DOHH2 (cell line): ENCODE measurements at regions not wholly inside any gene's neighbourhood (a gene's known extent, or its start where the extent isn't known, plus 50 kb on each side); places are given as distances from the start of the nearest gene placed in this dataset.

ENCODE experiments used
- H3F3A ChIP-seq: fragments of 200-600 bp; sonication (generic), shearing (Covaris generic); 2 replicates; pipeline ENCODE4 v1.6.0; 2016; ENCODE audit warnings: antibody characterized with exemption, mild to moderate bottlenecking; ENCODE audit not compliant: control insufficient read depth, insufficient read depth
- H3K27ac ChIP-seq: fragments of 200-600 bp; sonication (generic); 2 replicates; pipeline ENCODE4 v1.5.1; 2014; ENCODE audit warnings: low read depth, mild to moderate bottlenecking, low read length, moderate library complexity
- H3K27me3 ChIP-seq: fragments of 200-600 bp; sonication (generic); 2 replicates; pipeline ENCODE4 v1.6.1; 2014; ENCODE audit warnings: mild to moderate bottlenecking, low read length, mixed read lengths; ENCODE audit not compliant: control insufficient read depth
- H3K36me3 ChIP-seq: fragments of 200-600 bp; sonication (generic); 2 replicates; pipeline ENCODE4 v1.6.1; 2014; ENCODE audit warnings: mild to moderate bottlenecking, low read length, moderate library complexity, mixed read lengths; ENCODE audit not compliant: control insufficient read depth
- H3K4me1 ChIP-seq: fragments of 200-600 bp; sonication (generic); 2 replicates; pipeline ENCODE4 v1.6.1; 2014; ENCODE audit warnings: mild to moderate bottlenecking, low read length, mixed read lengths; ENCODE audit not compliant: control insufficient read depth
- H3K4me2 ChIP-seq: fragments of 200-600 bp; sonication (generic); 2 replicates; pipeline ENCODE4 v1.6.0; 2014; ENCODE audit warnings: mild to moderate bottlenecking, low read length, moderate library complexity
- H3K4me3 ChIP-seq: fragments of 200-600 bp; sonication (generic); 2 replicates; pipeline ENCODE4 v1.5.1; 2014; ENCODE audit warnings: mild to moderate bottlenecking, low read length, mixed read lengths
- H3K79me2 ChIP-seq: fragments of 200-600 bp; sonication (generic); 2 replicates; pipeline ENCODE4 v1.6.1; 2014; ENCODE audit warnings: mild to moderate bottlenecking, low read length, mixed read lengths; ENCODE audit not compliant: control insufficient read depth
- H3K9me2 ChIP-seq: fragments of 200-600 bp; sonication (generic); replicated peaks from 2 replicates; pipeline ENCODE4 v1.6.1; 2014; ENCODE audit warnings: mild to moderate bottlenecking, low read length, mixed read lengths; ENCODE audit not compliant: control insufficient read depth
- H3K9me3 ChIP-seq: fragments of 200-600 bp; sonication (generic); 2 replicates; pipeline ENCODE4 v1.6.1; 2014; ENCODE audit warnings: antibody characterized with exemption, low read length, mixed read lengths; ENCODE audit not compliant: control insufficient read depth, insufficient read depth
- H4K20me1 ChIP-seq: fragments of 200-600 bp; sonication (generic); 2 replicates; pipeline ENCODE4 v1.6.0; 2014; ENCODE audit warnings: low read depth, mild to moderate bottlenecking, antibody characterized with exemption, low read length, moderate library complexity; ENCODE audit not compliant: control insufficient read depth, insufficient read depth
- EZH2phosphoT487 ChIP-seq: fragments of 200-600 bp; sonication (generic); IDR thresholded peaks from 2 replicates; pipeline ENCODE4 v1.6.1; 2017; ENCODE audit warnings: borderline replicate concordance, mild to moderate bottlenecking, antibody characterized with exemption, low read length, moderate library complexity, mixed read lengths
- TF ChIP-seq, protein P1 (sequence below): fragments of 200-600 bp; sonication (generic); IDR thresholded peaks from one replicate; pipeline ENCODE4 v1.5.1; 2014; ENCODE audit warnings: antibody characterized with exemption, mild to moderate bottlenecking, low read depth, low read length; ENCODE audit not compliant: poor library complexity, severe bottlenecking

GRCh38 chr5:156258934-156259333, 68.0 kb upstream of the SGCD start:
- H3K9me3 ChIP-seq, result no peaks in the 10 kb centered on the region
- H3K9me2 ChIP-seq, result no peaks in the 10 kb centered on the region
- no peaks in the 10 kb centered on the region for H3F3A ChIP-seq
- no peak overlapping the region for H3K27ac ChIP-seq
- H3K36me3 ChIP-seq, result no peaks in the 10 kb centered on the region
- no peaks in the 10 kb centered on the region for H3K79me2 ChIP-seq
- H3K27me3 ChIP-seq, result no peaks in the 10 kb centered on the region
- H3K4me1 ChIP-seq, result no peaks in the 10 kb centered on the region
- TF ChIP-seq, protein P1, sequence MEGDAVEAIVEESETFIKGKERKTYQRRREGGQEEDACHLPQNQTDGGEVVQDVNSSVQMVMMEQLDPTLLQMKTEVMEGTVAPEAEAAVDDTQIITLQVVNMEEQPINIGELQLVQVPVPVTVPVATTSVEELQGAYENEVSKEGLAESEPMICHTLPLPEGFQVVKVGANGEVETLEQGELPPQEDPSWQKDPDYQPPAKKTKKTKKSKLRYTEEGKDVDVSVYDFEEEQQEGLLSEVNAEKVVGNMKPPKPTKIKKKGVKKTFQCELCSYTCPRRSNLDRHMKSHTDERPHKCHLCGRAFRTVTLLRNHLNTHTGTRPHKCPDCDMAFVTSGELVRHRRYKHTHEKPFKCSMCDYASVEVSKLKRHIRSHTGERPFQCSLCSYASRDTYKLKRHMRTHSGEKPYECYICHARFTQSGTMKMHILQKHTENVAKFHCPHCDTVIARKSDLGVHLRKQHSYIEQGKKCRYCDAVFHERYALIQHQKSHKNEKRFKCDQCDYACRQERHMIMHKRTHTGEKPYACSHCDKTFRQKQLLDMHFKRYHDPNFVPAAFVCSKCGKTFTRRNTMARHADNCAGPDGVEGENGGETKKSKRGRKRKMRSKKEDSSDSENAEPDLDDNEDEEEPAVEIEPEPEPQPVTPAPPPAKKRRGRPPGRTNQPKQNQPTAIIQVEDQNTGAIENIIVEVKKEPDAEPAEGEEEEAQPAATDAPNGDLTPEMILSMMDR, result no peak
- no peak for TF ChIP-seq EZH2phosphoT487
- H3K4me2 ChIP-seq, result no peak overlapping the region
- no peak overlapping the region for H3K4me3 ChIP-seq
- H4K20me1 ChIP-seq, result no peaks in the 10 kb centered on the region

DNA sequence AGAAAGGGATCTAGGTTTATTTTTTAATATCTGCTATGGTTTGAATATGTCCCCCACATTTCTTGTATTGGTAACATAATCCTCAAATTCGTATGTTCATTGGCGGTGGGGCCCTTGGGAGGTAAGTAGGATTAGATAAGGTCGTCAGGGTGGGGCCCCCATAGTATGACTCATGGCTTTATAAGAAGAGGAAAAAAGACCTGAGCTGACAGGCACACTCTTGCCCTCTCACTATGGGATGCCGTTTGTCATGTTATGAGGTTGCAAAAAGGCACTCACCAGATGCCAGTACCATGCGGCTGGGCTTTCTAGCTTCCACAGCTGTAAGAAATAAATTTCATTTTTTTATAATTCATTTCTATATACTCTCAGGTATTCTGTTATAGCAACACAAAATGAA, 67.3 kb upstream of the SGCD start:
- H3K4me3 ChIP-seq, result no peak overlapping the region
- H3K79me2 ChIP-seq, result no peaks in the 10 kb centered on the region
- no peaks in the 10 kb centered on the region for H3K9me3 ChIP-seq
- H3K4me1 ChIP-seq, result no peaks in the 10 kb centered on the region
- H3K9me2 ChIP-seq, result no peaks in the 10 kb centered on the region
- H3F3A ChIP-seq, result no peaks in the 10 kb centered on the region
- TF ChIP-seq EZH2phosphoT487, result no peak
- TF ChIP-seq, protein P1, result no peak
- H4K20me1 ChIP-seq, result no peaks in the 10 kb centered on the region
- H3K36me3 ChIP-seq, result no peaks in the 10 kb centered on the region
- no peak overlapping the region for H3K4me2 ChIP-seq
- H3K27me3 ChIP-seq, result no peaks in the 10 kb centered on the region
- H3K27ac ChIP-seq, result no peak overlapping the region

DNA sequence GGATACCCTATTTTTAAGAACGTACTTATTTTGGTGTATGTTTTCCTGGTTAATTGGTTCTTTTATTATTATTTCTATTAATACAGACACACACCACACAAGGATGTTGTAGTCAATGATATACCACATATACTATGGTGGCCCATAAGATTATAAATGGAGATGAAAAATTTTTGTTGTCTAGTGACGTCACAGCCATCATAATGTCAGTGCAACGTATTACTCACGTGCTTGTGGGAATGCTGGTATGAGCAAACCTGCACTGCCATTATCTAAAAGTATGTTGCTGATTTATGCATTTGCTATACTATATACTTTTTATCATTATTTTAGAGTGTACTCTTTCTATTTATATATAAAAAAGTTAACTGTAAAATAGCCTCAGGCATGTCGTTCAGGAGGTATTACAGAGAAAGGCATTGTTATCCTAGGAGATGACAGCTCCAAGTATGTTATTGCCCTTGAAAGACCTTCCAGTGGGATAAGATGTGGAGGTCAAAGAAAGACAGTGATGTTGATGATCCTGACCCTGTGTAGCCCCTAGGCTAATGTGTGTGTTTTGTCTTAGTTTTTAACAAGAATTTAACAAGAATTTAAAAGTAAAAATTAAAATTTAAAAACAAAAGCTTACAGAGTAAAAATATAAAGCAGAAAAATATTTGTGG, 65.6 kb upstream of the SGCD start:
- TF ChIP-seq, protein P1, result no peak
- TF ChIP-seq EZH2phosphoT487, result no peak
- H3K9me3 ChIP-seq, result no peaks in the 10 kb centered on the region
- H3K4me2 ChIP-seq, result no peak overlapping the region
- H3K9me2 ChIP-seq, result no peaks in the 10 kb centered on the region
- no peaks in the 10 kb centered on the region for H3F3A ChIP-seq
- no peaks in the 10 kb centered on the region for H3K4me1 ChIP-seq
- no peak overlapping the region for H3K4me3 ChIP-seq
- no peaks in the 10 kb centered on the region for H3K27me3 ChIP-seq
- no peaks in the 10 kb centered on the region for H3K79me2 ChIP-seq
- H3K27ac ChIP-seq, result no peak overlapping the region
- no peaks in the 10 kb centered on the region for H3K36me3 ChIP-seq
- no peaks in the 10 kb centered on the region for H4K20me1 ChIP-seq
